Calu3 (cell line): ENCODE measurements at regions not wholly inside any gene's neighbourhood (a gene's known extent, or its start where the extent isn't known, plus 50 kb on each side); places are given as distances from the start of the nearest gene placed in this dataset.

Experiments
- BruUV-seq: library from RNA; stranded (reverse); fragments of 400-500 nt; replicated peaks from 2 replicates; lab custom pipeline; 2021; lab: Mats Ljungman, UMichigan
- CTCF ChIA-PET: fragments of 300-600 bp; sonication (Branson Sonifier 250); formaldehyde crosslinking; loops from one replicate; lab custom pipeline; 2022; ENCODE audit warnings: antibody characterized with exemption; lab: Charles Lee
- DNase-seq: peaks from one replicate; pipeline ENCODE4 v3.0.0; 2022
- H3K27ac Mint-ChIP-seq: one replicate; pipeline ENCODE4 v1.8.0; 2022; ENCODE audit warnings: mixed read lengths; ENCODE audit not compliant: unreplicated experiment
- H3K27me3 Mint-ChIP-seq: one replicate; pipeline ENCODE4 v1.8.0; 2022; ENCODE audit warnings: mixed read lengths; ENCODE audit not compliant: unreplicated experiment
- H3K36me3 Mint-ChIP-seq: one replicate; pipeline ENCODE4 v1.8.0; 2022; ENCODE audit warnings: mild to moderate bottlenecking, moderate library complexity, mixed read lengths; ENCODE audit not compliant: insufficient read depth, unreplicated experiment
- H3K4me1 Mint-ChIP-seq: one replicate; pipeline ENCODE4 v1.8.0; 2022; ENCODE audit warnings: mild to moderate bottlenecking, low read depth, mixed read lengths; ENCODE audit not compliant: unreplicated experiment
- H3K4me3 Mint-ChIP-seq: one replicate; pipeline ENCODE4 v1.8.0; 2022; ENCODE audit warnings: mild to moderate bottlenecking, low read depth, moderate library complexity, mixed read lengths; ENCODE audit not compliant: unreplicated experiment
- H3K9me3 Mint-ChIP-seq: one replicate; pipeline ENCODE4 v1.8.0; 2022; ENCODE audit warnings: low read depth, mixed read lengths; ENCODE audit not compliant: unreplicated experiment
- intact Hi-C: fragments of 100-400 bp; cut with micrococcal nuclease; formaldehyde crosslinking; loops from one replicate; pipeline ENCODE4 v1.10.0; 2022; ENCODE audit not compliant: unreplicated experiment
- TF ChIP-seq, protein P1 (sequence below): fragments of 200-600 bp; IDR thresholded peaks from one replicate; pipeline ENCODE4 v1.8.0; 2022; ENCODE audit warnings: antibody characterized with exemption; ENCODE audit not compliant: unreplicated experiment

DNA sequence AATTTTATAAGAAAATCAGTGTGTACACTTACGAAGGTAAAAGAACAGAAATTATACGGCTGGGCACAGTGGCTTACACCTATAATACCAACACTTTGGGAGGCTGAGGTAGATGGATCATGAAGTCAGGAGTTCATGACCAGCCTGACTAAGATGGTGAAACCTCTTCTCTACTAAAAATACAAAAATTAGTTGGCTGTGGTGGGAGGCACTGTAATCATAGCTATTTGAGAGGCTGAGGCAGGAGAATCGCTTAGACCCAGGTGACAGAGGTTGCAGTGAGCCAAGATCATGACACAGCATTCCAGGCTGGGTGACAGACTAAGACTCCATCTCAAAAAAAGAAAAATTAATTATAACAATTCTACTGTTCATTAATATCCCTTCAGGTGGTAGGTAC is 151.9 kb downstream of the ZNF737 start:
- Mint-ChIP-seq H3K27me3 (no peaks in the 10 kb centered on the region), H3K4me1 (no peaks in the 10 kb centered on the region), H3K36me3 (no peaks in the 10 kb centered on the region), H3K9me3 (peaks cover 3% of the 10 kb centered on the region), H3K27ac (no peak overlapping the region), H3K4me3 (no peak overlapping the region)
- intact Hi-C loops: no loop called here
- CTCF ChIA-PET: no interaction called here
- no peak for DNase-seq
- TF ChIP-seq, protein P1, sequence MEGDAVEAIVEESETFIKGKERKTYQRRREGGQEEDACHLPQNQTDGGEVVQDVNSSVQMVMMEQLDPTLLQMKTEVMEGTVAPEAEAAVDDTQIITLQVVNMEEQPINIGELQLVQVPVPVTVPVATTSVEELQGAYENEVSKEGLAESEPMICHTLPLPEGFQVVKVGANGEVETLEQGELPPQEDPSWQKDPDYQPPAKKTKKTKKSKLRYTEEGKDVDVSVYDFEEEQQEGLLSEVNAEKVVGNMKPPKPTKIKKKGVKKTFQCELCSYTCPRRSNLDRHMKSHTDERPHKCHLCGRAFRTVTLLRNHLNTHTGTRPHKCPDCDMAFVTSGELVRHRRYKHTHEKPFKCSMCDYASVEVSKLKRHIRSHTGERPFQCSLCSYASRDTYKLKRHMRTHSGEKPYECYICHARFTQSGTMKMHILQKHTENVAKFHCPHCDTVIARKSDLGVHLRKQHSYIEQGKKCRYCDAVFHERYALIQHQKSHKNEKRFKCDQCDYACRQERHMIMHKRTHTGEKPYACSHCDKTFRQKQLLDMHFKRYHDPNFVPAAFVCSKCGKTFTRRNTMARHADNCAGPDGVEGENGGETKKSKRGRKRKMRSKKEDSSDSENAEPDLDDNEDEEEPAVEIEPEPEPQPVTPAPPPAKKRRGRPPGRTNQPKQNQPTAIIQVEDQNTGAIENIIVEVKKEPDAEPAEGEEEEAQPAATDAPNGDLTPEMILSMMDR: no peak
- BruUV-seq: no TSS peak

DNA sequence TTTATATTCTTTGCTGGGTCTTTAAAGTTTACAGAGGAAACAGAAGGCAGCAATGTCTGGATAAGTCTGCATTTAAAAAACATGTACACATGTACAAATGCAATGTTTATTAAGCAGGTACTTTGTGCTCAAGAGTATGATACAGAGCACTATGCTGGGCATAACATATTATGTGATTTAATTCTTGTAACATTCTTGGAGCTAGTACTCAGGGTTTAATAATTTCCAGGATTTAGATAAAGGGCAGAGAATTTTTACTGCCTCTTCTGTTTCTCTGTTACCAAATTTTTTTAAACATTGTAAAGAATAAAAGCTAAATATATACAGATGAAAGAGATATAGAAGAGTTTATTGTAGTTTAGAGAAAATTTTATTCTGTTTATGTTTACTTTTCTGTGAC is 152.7 kb downstream of the ZNF737 start:
- BruUV-seq: no TSS peak
- H3K27me3 Mint-ChIP-seq: no peaks in the 10 kb centered on the region
- no peak for DNase-seq
- H3K36me3 Mint-ChIP-seq: no peaks in the 10 kb centered on the region
- no peak overlapping the region for H3K27ac Mint-ChIP-seq
- CTCF ChIA-PET: no interaction called here
- TF ChIP-seq, protein P1: no peak
- H3K4me1 Mint-ChIP-seq: no peaks in the 10 kb centered on the region
- H3K9me3 Mint-ChIP-seq: peaks cover 3% of the 10 kb centered on the region
- no peak overlapping the region for H3K4me3 Mint-ChIP-seq
- intact Hi-C loops: no loop called here

DNA sequence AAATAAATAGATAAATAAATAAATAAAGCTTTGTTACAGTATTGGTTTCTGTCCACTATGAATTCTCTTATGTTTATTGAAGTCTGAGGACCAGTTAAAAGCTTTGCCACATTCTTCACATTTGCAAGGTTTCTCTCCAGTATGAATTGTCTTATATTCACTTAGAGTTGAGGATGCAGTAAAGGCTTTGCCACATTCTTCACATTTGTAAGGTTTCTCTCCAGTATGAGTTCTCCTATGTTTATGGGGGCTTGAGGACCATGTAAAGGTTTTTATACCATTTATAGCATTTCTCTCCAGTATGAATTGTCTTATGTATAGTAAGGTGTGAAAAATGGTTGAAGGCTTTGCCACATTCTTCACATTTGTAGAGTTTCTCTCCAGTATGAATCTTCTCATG is 168.3 kb downstream of the ZNF737 start:
- Mint-ChIP-seq H3K27me3 (no peaks in the 10 kb centered on the region), H3K27ac (no peak overlapping the region), H3K36me3 (no peaks in the 10 kb centered on the region), H3K4me3 (no peak overlapping the region), H3K9me3 (peaks cover 3% of the 10 kb centered on the region), H3K4me1 (no peaks in the 10 kb centered on the region)
- CTCF ChIA-PET: no interaction called here
- intact Hi-C loops: no loop called here
- no TSS peak for BruUV-seq
- TF ChIP-seq, protein P1: no peak
- DNase-seq: no peak

DNA sequence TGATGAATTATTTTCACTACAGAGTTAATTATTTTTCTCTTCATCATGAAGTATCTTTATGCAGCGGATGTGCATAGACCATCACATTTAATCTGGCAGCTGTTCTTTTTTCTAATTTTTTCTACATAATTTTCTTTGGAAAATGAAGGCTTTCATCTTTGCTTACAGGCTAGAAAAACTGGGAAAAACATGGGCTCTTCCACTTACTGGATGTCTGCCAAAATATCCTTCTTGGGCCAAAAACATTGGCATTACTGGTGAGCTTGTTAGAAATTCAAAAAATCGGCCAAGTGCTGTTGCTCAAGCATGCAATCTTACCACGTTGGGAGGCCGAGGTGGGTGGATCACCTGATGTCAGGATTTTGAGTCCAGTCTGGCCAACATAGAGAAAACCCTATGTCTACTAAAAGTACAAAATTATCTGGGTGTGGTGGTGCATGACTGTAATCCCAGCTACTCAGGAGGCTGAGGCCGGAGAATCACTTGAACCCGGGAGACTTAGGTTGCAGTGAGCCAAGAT is 176.8 kb downstream of the ZNF737 start:
- Mint-ChIP-seq H3K27me3 (no peaks in the 10 kb centered on the region), H3K27ac (no peak overlapping the region), H3K9me3 (no peaks in the 10 kb centered on the region), H3K4me1 (no peaks in the 10 kb centered on the region), H3K4me3 (no peak overlapping the region), H3K36me3 (no peaks in the 10 kb centered on the region)
- TF ChIP-seq, protein P1: no peak
- CTCF ChIA-PET: no interaction called here
- intact Hi-C loops: no loop called here
- no peak for DNase-seq
- no TSS peak for BruUV-seq
